Keratinocyte (primary cell): ENCODE measurements at regions not wholly inside any gene's neighbourhood (a gene's known extent, or its start where the extent isn't known, plus 50 kb on each side); places are given as distances from the start of the nearest gene placed in this dataset.

Experiments
- DNase-seq: peaks from one replicate; pipeline ENCODE4 v3.0.0-alpha.2; 2011; ENCODE audit warnings: low read depth, missing footprints, low spot score
- FAIRE-seq: peaks from 2 replicates; lab custom pipeline; 2011; peaks lifted over from hg19 to GRCh38; lab: Jason Lieb, UNC
- H2AFZ ChIP-seq: 2 replicates; pipeline ENCODE4 v1.6.0; 2012; ENCODE audit warnings: low read length, control low read depth, inconsistent platforms; ENCODE audit not compliant: control insufficient read depth
- H3K27ac ChIP-seq: 2 replicates; pipeline ENCODE4 v1.5.1; 2011; ENCODE audit warnings: low read length; ENCODE audit not compliant: control insufficient read depth, insufficient read depth
- H3K27me3 ChIP-seq: 3 replicates; pipeline ENCODE4 v1.6.0; 2011; ENCODE audit warnings: low read length; ENCODE audit not compliant: control insufficient read depth, insufficient read depth; ENCODE audit errors: extremely low read depth
- H3K36me3 ChIP-seq, 2 experiments: 2 replicates in 1 of 2; 3 replicates in 1 of 2; pipeline ENCODE4 v1.5.1; 2011; ENCODE audit warnings: low read length in 2 of 2, mild to moderate bottlenecking in 1 of 2; ENCODE audit not compliant: control insufficient read depth in 2 of 2, insufficient read depth in 2 of 2; ENCODE audit errors: extremely low read depth in 1 of 2
- H3K4me1 ChIP-seq: 3 replicates; pipeline ENCODE4 v1.5.1; 2011; ENCODE audit warnings: low read length; ENCODE audit not compliant: control insufficient read depth, insufficient read depth; ENCODE audit errors: extremely low read depth
- H3K4me2 ChIP-seq: 3 replicates; pipeline ENCODE4 v1.6.0; 2011; ENCODE audit warnings: low read depth, low read length; ENCODE audit not compliant: control insufficient read depth, insufficient read depth; ENCODE audit errors: extremely low read depth
- H3K4me3 ChIP-seq, 3 experiments: fragments of 200-600 bp in 1 of 3; sonication (generic) in 1 of 3; 2 replicates in 2 of 3; 3 replicates in 1 of 3; pipeline ENCODE4 v1.5.1; 2011 to 2016; ENCODE audit warnings: low read length in 3 of 3, mild to moderate bottlenecking in 3 of 3, control low read depth in 2 of 3, inconsistent platforms in 1 of 3, low read depth in 1 of 3, mixed read lengths in 1 of 3, mixed run types in 1 of 3, moderate library complexity in 1 of 3; ENCODE audit not compliant: control insufficient read depth in 2 of 3, insufficient read depth in 2 of 3; ENCODE audit errors: extremely low read depth in 1 of 3
- H3K79me2 ChIP-seq: 2 replicates; pipeline ENCODE4 v1.6.0; 2012; ENCODE audit warnings: low read length; ENCODE audit not compliant: control insufficient read depth, insufficient read depth
- H3K9ac ChIP-seq: 3 replicates; pipeline ENCODE4 v1.6.0; 2011; ENCODE audit warnings: low read length; ENCODE audit not compliant: control insufficient read depth, insufficient read depth; ENCODE audit errors: extremely low read depth
- H3K9me1 ChIP-seq: 3 replicates; pipeline ENCODE4 v1.6.0; 2011; ENCODE audit warnings: low read length; ENCODE audit not compliant: control insufficient read depth, insufficient read depth; ENCODE audit errors: extremely low read depth
- H3K9me3 ChIP-seq: 2 replicates; pipeline ENCODE4 v1.5.1; 2012; ENCODE audit warnings: low read depth, low read length; ENCODE audit not compliant: control insufficient read depth
- H4K20me1 ChIP-seq: 3 replicates; pipeline ENCODE4 v1.6.0; 2011; ENCODE audit warnings: low read length; ENCODE audit not compliant: control insufficient read depth, insufficient read depth; ENCODE audit errors: extremely low read depth
- CTCF ChIP-seq, 3 experiments: IDR thresholded peaks in 1 of 3; conservative IDR thresholded peaks in 1 of 3; optimal IDR thresholded peaks in 1 of 3; 2 replicates in 2 of 3; 3 replicates in 1 of 3; pipeline versions ENCODE3 to v1.5.1; 2011; ENCODE audit warnings: low read length in 3 of 3, mild to moderate bottlenecking in 3 of 3, moderate library complexity in 2 of 3, control low read depth in 1 of 3, inconsistent platforms in 1 of 3; ENCODE audit not compliant: insufficient read depth in 2 of 3; ENCODE audit errors: extremely low read depth in 1 of 3
- EZH2 ChIP-seq: IDR thresholded peaks from one replicate; pipeline ENCODE4 v1.6.1; 2012; ENCODE audit warnings: inconsistent platforms, mild to moderate bottlenecking, low read length, moderate library complexity
- dilution Hi-C: fragments of 300-500 bp; cut with MboI; formaldehyde crosslinking; loops from one replicate; pipeline ENCODE4 v1.7.0; 2020; ENCODE audit warnings: low sequenced_read_pairs; ENCODE audit not compliant: extremely low pct_ligation_motif_present

DNA sequence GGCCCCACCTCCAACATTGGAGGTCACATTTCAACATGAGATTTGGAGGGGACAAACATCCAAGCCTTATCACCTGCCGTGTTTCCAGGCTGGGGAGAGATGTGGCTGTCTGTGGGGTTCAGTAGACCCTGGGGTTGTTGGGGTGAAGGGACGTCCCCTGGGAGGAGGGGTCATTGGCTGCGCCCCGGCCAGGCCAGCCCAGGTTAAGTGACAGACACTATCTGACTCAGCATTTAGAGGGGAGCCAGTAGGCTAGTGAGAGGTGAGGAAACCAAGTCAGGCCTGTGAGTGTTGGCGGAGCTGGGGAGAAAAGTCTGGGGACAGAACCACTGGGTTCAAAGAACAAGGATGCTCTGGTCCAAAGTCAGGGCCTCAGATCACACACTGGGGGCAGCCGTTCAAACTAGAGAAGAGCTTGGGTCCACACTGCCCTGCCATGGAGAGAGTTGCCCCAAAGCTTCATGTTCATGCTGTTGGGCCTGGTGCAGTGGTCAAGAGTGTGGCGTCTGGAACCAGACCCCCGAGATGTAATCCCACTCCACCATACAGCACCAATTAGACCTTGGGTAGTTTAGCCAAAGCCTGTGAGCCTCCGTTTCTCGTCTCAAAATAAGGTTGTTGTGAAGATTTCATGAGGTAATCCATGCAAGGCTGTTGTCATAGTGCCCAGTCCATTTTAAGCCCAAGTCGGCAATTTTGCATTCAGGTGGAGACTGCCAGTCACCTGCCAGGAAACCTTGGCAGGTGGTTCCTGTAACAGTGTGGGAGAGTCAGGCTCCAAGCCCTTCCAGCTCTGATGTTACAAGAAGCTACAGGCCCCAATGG lies 1289.6 kb downstream of the TBC1D22A start:
- no peak for TF ChIP-seq EZH2
- TF ChIP-seq CTCF (optimal IDR thresholded peaks at IDR 0.05 in 1 of 3, IDR thresholded peaks at IDR 0.05 in 1 of 3, conservative IDR thresholded peaks at IDR 0.05 in 1 of 3; ENCODE audit: extremely low read depth in 1 of 3, insufficient read depth in 2 of 3, low read length in 3 of 3), result no peak
- H3K4me3 ChIP-seq, result no peak overlapping the region
- dilution Hi-C loops, result no loop called here
- no peak overlapping the region for H3K27ac ChIP-seq
- H3K79me2 ChIP-seq, result no peaks in the 10 kb centered on the region
- H3K4me1 ChIP-seq, result no peaks in the 10 kb centered on the region
- no peak overlapping the region for H2AFZ ChIP-seq
- FAIRE-seq (no peak), DNase-seq (no peak)
- no peaks in the 10 kb centered on the region for H4K20me1 ChIP-seq
- H3K27me3 ChIP-seq, result no peaks in the 10 kb centered on the region
- H3K4me2 ChIP-seq, result no peak overlapping the region
- no peaks in the 10 kb centered on the region for H3K36me3 ChIP-seq
- H3K9ac ChIP-seq, result no peak overlapping the region
- no peaks in the 10 kb centered on the region for H3K9me1 ChIP-seq
- H3K9me3 ChIP-seq, result peaks cover 8% of the 10 kb centered on the region

GRCh38 chr22:48050836-48051235 lies 1288.4 kb downstream of the TBC1D22A start:
- FAIRE-seq (no peak), DNase-seq (no peak)
- Histone ChIP-seq H3K9me3 (peaks cover 7% of the 10 kb centered on the region), H3K4me1 (no peaks in the 10 kb centered on the region), H3K4me3 (no peak overlapping the region), H2AFZ (no peak overlapping the region), H3K36me3 (no peaks in the 10 kb centered on the region), H3K27me3 (no peaks in the 10 kb centered on the region), H3K4me2 (no peak overlapping the region), H4K20me1 (no peaks in the 10 kb centered on the region), H3K27ac (no peak overlapping the region), H3K79me2 (no peaks in the 10 kb centered on the region), H3K9ac (no peak overlapping the region), H3K9me1 (no peaks in the 10 kb centered on the region)
- dilution Hi-C loops, result no loop called here
- no peak for TF ChIP-seq CTCF (optimal IDR thresholded peaks at IDR 0.05 in 1 of 3, IDR thresholded peaks at IDR 0.05 in 1 of 3, conservative IDR thresholded peaks at IDR 0.05 in 1 of 3; ENCODE audit: extremely low read depth in 1 of 3, insufficient read depth in 2 of 3, low read length in 3 of 3)
- TF ChIP-seq EZH2, result no peak
